ENCODE measurements at regions not wholly inside any gene's neighbourhood (a gene's known extent, or its start where the extent isn't known, plus 50 kb on each side); places are given as distances from the start of the nearest gene placed in this dataset.

GRCh38 chr17:27947005-27947406 is 53.8 kb upstream of the LYRM9 start:
- TF ChIP-seq POLR2A (IDR thresholded peaks at IDR 0.05) (no peak), CTCF (IDR thresholded peaks at IDR 0.05) (no peak)
